ENCODE measurements at regions not wholly inside any gene's neighbourhood (a gene's known extent, or its start where the extent isn't known, plus 50 kb on each side); places are given as distances from the start of the nearest gene placed in this dataset.

- H3K4me3 ChIP-seq = no peak overlapping the region
- no peak overlapping the region for H3K27ac ChIP-seq
- H3K4me1 ChIP-seq = no peaks in the 10 kb centered on the region
- no peak for DNase-seq
- no peaks in the 10 kb centered on the region for H3K27me3 ChIP-seq
- intact Hi-C loops (cut with DNase I) = no loop called here
- no peaks in the 10 kb centered on the region for H3K36me3 ChIP-seq (replicated peaks in 1 of 2; ENCODE audit: insufficient read depth in 1 of 2, low read depth in 2 of 2)
- TF ChIP-seq POLR2A (IDR thresholded peaks at IDR 0.05) = no peak
- no peak for TF ChIP-seq CTCF (IDR thresholded peaks at IDR 0.05)
- no peaks in the 10 kb centered on the region for H3K9me3 ChIP-seq
- ATAC-seq = no peak
- 14 to 41% methylated on average over 3 of the region's 3 CpGs for WGBS, 2 donors
Observed at GRCh38 chrX:25389266-25389665, 373.5 kb upstream of the ARX start.

- Histone ChIP-seq H3K4me1 (no peaks in the 10 kb centered on the region), H3K4me3 (no peak overlapping the region), H3K36me3 (replicated peaks in 1 of 2; ENCODE audit: insufficient read depth in 1 of 2, low read depth in 2 of 2) (no peaks in the 10 kb centered on the region), H3K27me3 (no peaks in the 10 kb centered on the region), H3K27ac (no peak overlapping the region), H3K9me3 (no peaks in the 10 kb centered on the region)
- intact Hi-C loops (cut with DNase I) = no loop called here
- ATAC-seq (no peak), DNase-seq (no peak)
- TF ChIP-seq POLR2A (IDR thresholded peaks at IDR 0.05) = no peak
- TF ChIP-seq CTCF (IDR thresholded peaks at IDR 0.05) = no peak
- WGBS, 2 donors = 63 to 78% methylated on average over 3 of the region's 3 CpGs
Observed at GRCh38 chrX:25383196-25383595, 367.4 kb upstream of the ARX start.

- no peak overlapping the region for H3K27ac ChIP-seq
- intact Hi-C loops (cut with DNase I) = no loop called here
- TF ChIP-seq CTCF (IDR thresholded peaks at IDR 0.05) (no peak), POLR2A (IDR thresholded peaks at IDR 0.05) (no peak)
- DNase-seq (no peak), ATAC-seq (no peak)
- no peaks in the 10 kb centered on the region for H3K9me3 ChIP-seq
- no peaks in the 10 kb centered on the region for H3K36me3 ChIP-seq (replicated peaks in 1 of 2; ENCODE audit: insufficient read depth in 1 of 2, low read depth in 2 of 2)
- WGBS, 2 donors = 11 to 20% methylated on average over 1 of the region's 1 CpG
- no peaks in the 10 kb centered on the region for H3K27me3 ChIP-seq
- H3K4me1 ChIP-seq = no peaks in the 10 kb centered on the region
- no peak overlapping the region for H3K4me3 ChIP-seq
Observed at GRCh38 chrX:25356456-25356855, 340.7 kb upstream of the ARX start.

GRCh38 chrX:25344161-25344936 lies 328.6 kb upstream of the ARX start:
- TF ChIP-seq POLR2A (IDR thresholded peaks at IDR 0.05) = no peak
- no peak for TF ChIP-seq CTCF (IDR thresholded peaks at IDR 0.05)
- Histone ChIP-seq H3K27ac (no peak overlapping the region), H3K9me3 (no peaks in the 10 kb centered on the region), H3K27me3 (no peaks in the 10 kb centered on the region), H3K36me3 (replicated peaks in 1 of 2; ENCODE audit: insufficient read depth in 1 of 2, low read depth in 2 of 2) (no peaks in the 10 kb centered on the region), H3K4me3 (no peak overlapping the region), H3K4me1 (no peaks in the 10 kb centered on the region)
- DNase-seq (no peak), ATAC-seq (no peak)
- intact Hi-C loops (cut with DNase I) = no loop called here
- 25 to 38% methylated on average over 7 of the region's 7 CpGs for WGBS, 2 donors

- Histone ChIP-seq H3K9me3 (no peaks in the 10 kb centered on the region), H3K36me3 (replicated peaks in 1 of 2; ENCODE audit: insufficient read depth in 1 of 2, low read depth in 2 of 2) (no peaks in the 10 kb centered on the region), H3K27ac (no peak overlapping the region), H3K4me1 (no peaks in the 10 kb centered on the region), H3K27me3 (no peaks in the 10 kb centered on the region), H3K4me3 (no peak overlapping the region)
- intact Hi-C loops (cut with DNase I) = no loop called here
- WGBS, 2 donors = 20% methylated on average over 1 of the region's 1 CpG; no CpG with 5 or more reads in 1 of the 2 donors
- TF ChIP-seq CTCF (IDR thresholded peaks at IDR 0.05) = no peak
- no peak for TF ChIP-seq POLR2A (IDR thresholded peaks at IDR 0.05)
- ATAC-seq (no peak), DNase-seq (no peak)
Observed at GRCh38 chrX:25343060-25343459, 327.3 kb upstream of the ARX start.
